HG02884 (cell line): ENCODE measurements at regions not wholly inside any gene's neighbourhood (a gene's known extent, or its start where the extent isn't known, plus 50 kb on each side); places are given as distances from the start of the nearest gene placed in this dataset.

Experiments
- ATAC-seq: cut with Tn5 transposase; IDR thresholded peaks from one replicate; pipeline ENCODE4 v1.9.1; 2021; ENCODE audit warnings: mild to moderate bottlenecking, moderate library complexity; ENCODE audit not compliant: unreplicated experiment

GRCh38 chr12:4108803-4109345 lies 164.7 kb upstream of the CCND2 start:
- no peak for ATAC-seq

GRCh38 chr12:4107911-4108697 lies 165.5 kb upstream of the CCND2 start:
- no peak for ATAC-seq

GRCh38 chr12:4107436-4107878 lies 166.1 kb upstream of the CCND2 start:
- ATAC-seq, result peak; percentile 89

GRCh38 chr12:4106621-4107020 lies 166.9 kb upstream of the CCND2 start:
- no peak for ATAC-seq

- no peak for ATAC-seq
Observed at GRCh38 chr12:4104722-4105244, 168.8 kb upstream of the CCND2 start.

- ATAC-seq, result no peak
Observed at GRCh38 chr12:4099276-4099675, 174.3 kb upstream of the CCND2 start.

GRCh38 chr12:4091016-4091743 lies 182.4 kb upstream of the CCND2 start:
- ATAC-seq, result no peak

- ATAC-seq, result no peak
Observed at GRCh38 chr12:4089956-4090355, 183.6 kb upstream of the CCND2 start.

GRCh38 chr12:4089121-4089606 lies 184.4 kb upstream of the CCND2 start:
- no peak for ATAC-seq

- no peak for ATAC-seq
Observed at GRCh38 chr12:4088451-4088850, 185.1 kb upstream of the CCND2 start.

GRCh38 chr12:4086481-4086880 lies 187.1 kb upstream of the CCND2 start:
- ATAC-seq, result no peak

- ATAC-seq, result no peak
Observed at GRCh38 chr12:4084573-4084972, 189.0 kb upstream of the CCND2 start.

- ATAC-seq, result no peak
Observed at GRCh38 chr12:4082809-4083403, 190.7 kb upstream of the CCND2 start.

GRCh38 chr12:4080213-4080612 lies 193.3 kb upstream of the CCND2 start:
- ATAC-seq, result no peak

- no peak for ATAC-seq
Observed at GRCh38 chr12:4074129-4074528, 199.4 kb upstream of the CCND2 start.

- no peak for ATAC-seq
Observed at GRCh38 chr12:4069670-4070010, 196.4 kb upstream of the PARP11 start.

GRCh38 chr12:4068981-4069669 lies 195.9 kb upstream of the PARP11 start:
- ATAC-seq, result no peak

- ATAC-seq, result no peak
Observed at GRCh38 chr12:4064008-4064407, 190.8 kb upstream of the PARP11 start.

- ATAC-seq, result no peak
Observed at GRCh38 chr12:4059898-4060568, 186.8 kb upstream of the PARP11 start.
